ENCODE measurements at regions not wholly inside any gene's neighbourhood (a gene's known extent, or its start where the extent isn't known, plus 50 kb on each side); places are given as distances from the start of the nearest gene placed in this dataset.

DNA sequence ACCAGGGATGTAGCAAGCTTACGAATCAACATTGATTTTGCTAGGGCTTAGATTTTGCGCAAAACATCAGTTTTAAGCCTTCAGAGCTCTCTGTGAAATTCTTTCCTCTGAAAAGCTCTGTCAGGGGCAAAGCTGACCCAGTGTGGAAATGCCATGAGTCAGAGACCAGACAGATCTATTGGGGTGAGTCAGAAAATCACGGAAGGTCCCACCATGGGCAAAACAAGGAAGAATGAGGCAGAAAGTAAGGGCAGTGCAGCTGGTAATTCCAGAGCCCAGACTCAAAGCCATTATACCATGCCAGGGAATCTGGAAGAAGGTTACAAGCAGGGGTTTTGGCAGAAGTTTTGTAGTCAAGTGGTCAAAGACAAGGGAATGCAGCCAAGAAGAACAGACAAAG is 256.6 kb upstream of the CTAGE1 start:
- intact Hi-C loops (cut with micrococcal nuclease) = no loop called here
- TF ChIP-seq CTCF (IDR thresholded peaks at IDR 0.05; ENCODE audit: borderline replicate concordance) = no peak
- Histone ChIP-seq H3K4me1 (no peaks in the 10 kb centered on the region), H3K27me3 (ENCODE audit: low read depth) (no peaks in the 10 kb centered on the region), H3K9me3 (replicated peaks) (peaks cover 9% of the 10 kb centered on the region), H3K4me3 (no peak overlapping the region), H3K27ac (replicated peaks) (no peak overlapping the region), H3K36me3 (no peaks in the 10 kb centered on the region)
- DNase-seq = no peak

DNA sequence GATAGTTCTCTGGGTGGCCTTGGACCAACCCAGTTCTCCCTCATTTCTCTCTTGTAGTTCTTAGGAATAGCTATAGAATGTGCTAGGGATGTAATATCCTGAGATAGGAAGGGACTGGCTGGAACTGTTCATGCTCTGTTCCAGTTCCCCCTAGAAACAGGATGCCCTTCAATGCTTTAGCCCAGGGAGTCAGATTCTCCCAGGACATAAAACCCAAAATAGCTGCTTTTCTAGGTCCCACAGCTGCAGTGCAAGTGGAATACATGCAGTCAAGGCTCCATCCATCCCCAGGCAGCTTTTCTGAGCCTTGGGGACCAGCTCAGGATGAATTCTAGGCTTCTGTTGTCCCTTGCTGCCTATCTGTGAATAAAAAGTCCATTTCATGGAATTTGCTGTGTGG is 257.3 kb upstream of the CTAGE1 start:
- no peak for TF ChIP-seq CTCF (IDR thresholded peaks at IDR 0.05; ENCODE audit: borderline replicate concordance)
- Histone ChIP-seq H3K4me1 (no peaks in the 10 kb centered on the region), H3K9me3 (replicated peaks) (peaks cover 9% of the 10 kb centered on the region), H3K27ac (replicated peaks) (no peak overlapping the region), H3K4me3 (no peak overlapping the region), H3K36me3 (no peaks in the 10 kb centered on the region), H3K27me3 (ENCODE audit: low read depth) (no peaks in the 10 kb centered on the region)
- intact Hi-C loops (cut with micrococcal nuclease) = no loop called here
- DNase-seq = no peak

DNA sequence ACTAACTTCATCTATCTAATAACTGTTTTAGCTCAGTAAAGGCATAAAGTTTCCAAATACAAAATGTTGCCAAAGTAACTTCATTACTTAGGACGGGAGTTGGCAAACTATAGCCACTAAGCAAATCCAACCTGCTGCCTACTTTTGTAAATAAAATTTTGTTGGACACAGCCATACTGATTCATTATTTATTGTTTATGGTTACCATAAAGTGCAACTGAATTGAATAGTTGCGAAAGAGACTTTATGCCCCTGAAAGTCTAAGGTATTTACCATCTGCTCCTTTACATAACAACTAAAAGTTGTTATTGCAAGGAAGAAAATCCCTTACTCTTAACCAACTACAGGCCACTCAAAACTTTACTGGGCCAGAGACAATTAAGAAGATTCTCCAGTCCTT is 256.7 kb upstream of the RBBP8 start:
- no peak for DNase-seq
- no peaks in the 10 kb centered on the region for H3K36me3 ChIP-seq
- H3K27ac ChIP-seq (replicated peaks) = no peak overlapping the region
- no peaks in the 10 kb centered on the region for H3K27me3 ChIP-seq (ENCODE audit: low read depth)
- intact Hi-C loops (cut with micrococcal nuclease) = no loop called here
- H3K4me3 ChIP-seq = no peak overlapping the region
- peaks cover 9% of the 10 kb centered on the region for H3K9me3 ChIP-seq (replicated peaks)
- TF ChIP-seq CTCF (IDR thresholded peaks at IDR 0.05; ENCODE audit: borderline replicate concordance) = no peak
- no peaks in the 10 kb centered on the region for H3K4me1 ChIP-seq

GRCh38 chr18:22678486-22678885 is 254.6 kb upstream of the RBBP8 start:
- no peak overlapping the region for H3K27ac ChIP-seq (replicated peaks)
- no peak overlapping the region for H3K4me3 ChIP-seq
- TF ChIP-seq CTCF (IDR thresholded peaks at IDR 0.05; ENCODE audit: borderline replicate concordance) = no peak
- intact Hi-C loops (cut with micrococcal nuclease) = no loop called here
- H3K9me3 ChIP-seq (replicated peaks) = peaks cover 9% of the 10 kb centered on the region
- peaks cover 18% of the 10 kb centered on the region for H3K4me1 ChIP-seq
- H3K36me3 ChIP-seq = no peaks in the 10 kb centered on the region
- no peak for DNase-seq
- no peaks in the 10 kb centered on the region for H3K27me3 ChIP-seq (ENCODE audit: low read depth)

DNA sequence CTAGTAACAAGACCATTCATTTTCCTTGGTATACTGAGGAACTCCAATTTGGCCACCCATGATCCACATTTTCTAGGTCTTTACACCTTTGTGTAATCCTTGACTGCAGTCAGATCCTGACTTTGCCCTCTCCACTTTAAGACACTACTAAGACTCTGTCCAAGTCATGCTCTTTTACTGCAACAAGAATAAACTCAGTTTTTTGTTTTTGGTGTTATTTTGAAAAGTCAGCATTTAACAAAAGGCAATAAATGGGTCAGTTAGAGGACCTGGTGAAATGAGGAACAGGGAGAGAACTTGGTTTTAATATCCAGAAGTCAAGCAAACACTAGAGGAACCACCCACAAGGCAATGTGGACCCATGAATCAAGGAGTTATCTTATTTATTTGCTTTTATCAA is 252.2 kb upstream of the RBBP8 start:
- DNase-seq = no peak
- Histone ChIP-seq H3K9me3 (replicated peaks) (no peaks in the 10 kb centered on the region), H3K4me1 (peaks cover 19% of the 10 kb centered on the region), H3K27me3 (ENCODE audit: low read depth) (no peaks in the 10 kb centered on the region), H3K4me3 (no peak overlapping the region), H3K36me3 (no peaks in the 10 kb centered on the region), H3K27ac (replicated peaks) (no peak overlapping the region)
- no peak for TF ChIP-seq CTCF (IDR thresholded peaks at IDR 0.05; ENCODE audit: borderline replicate concordance)
- intact Hi-C loops (cut with micrococcal nuclease) = no loop called here

DNA sequence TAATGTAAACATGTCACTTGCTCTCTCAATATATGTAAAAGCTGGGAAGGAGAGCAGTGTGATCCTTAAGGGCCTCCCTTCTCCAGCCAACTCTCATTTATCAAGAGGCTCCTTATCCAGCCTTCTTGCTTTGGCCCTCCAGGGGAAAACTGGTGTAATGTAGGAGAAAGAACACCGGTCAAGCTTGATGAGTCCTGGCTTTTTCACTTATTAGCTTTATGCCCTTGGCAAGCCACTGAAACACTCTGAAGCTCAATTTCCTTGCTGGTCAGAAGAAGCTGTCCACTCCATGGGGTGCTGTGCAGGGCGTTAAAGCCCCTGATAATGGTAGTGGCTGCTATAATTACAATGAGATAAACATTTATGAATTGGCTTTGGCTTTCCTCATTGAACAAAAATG is 251.2 kb upstream of the RBBP8 start:
- DNase-seq = no peak
- intact Hi-C loops (cut with micrococcal nuclease) = no loop called here
- Histone ChIP-seq H3K4me3 (no peak overlapping the region), H3K27me3 (ENCODE audit: low read depth) (no peaks in the 10 kb centered on the region), H3K36me3 (no peaks in the 10 kb centered on the region), H3K4me1 (peaks cover 19% of the 10 kb centered on the region), H3K9me3 (replicated peaks) (no peaks in the 10 kb centered on the region), H3K27ac (replicated peaks) (no peak overlapping the region)
- no peak for TF ChIP-seq CTCF (IDR thresholded peaks at IDR 0.05; ENCODE audit: borderline replicate concordance)
